ENCODE measurements at regions not wholly inside any gene's neighbourhood (a gene's known extent, or its start where the extent isn't known, plus 50 kb on each side); places are given as distances from the start of the nearest gene placed in this dataset.
A peak's percentile ranks its signal among the peaks of the same experiment; 100 is the strongest.

DNA sequence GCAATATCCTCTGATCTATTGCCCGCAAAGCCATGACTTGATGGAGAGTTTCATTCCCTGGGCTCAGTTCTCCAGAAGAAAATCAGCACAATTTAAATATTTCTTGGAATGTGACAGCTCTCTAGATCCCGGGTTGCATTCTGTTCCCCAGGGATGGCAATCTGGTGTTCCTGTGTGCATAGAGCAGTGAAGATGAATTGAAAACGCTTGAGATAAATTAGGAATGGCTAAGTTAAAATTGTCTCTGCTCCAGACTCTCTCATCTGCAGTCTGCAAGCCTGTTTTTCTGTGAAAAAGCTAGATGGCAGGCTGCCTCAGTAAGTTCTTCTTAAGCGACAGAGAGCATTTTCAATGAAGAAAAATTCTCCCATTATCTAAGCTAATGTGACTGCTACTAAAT, 582.5 kb upstream of the MGAT4C start:
- TF ChIP-seq CTCF (IDR thresholded peaks at IDR 0.05; ENCODE audit: poor library complexity, severe bottlenecking), result peak; percentile 64
- no peak for TF ChIP-seq MXI1 (conservative IDR thresholded peaks at IDR 0.05; ENCODE audit: poor library complexity, severe bottlenecking)
- TF ChIP-seq POLR2AphosphoS5 (IDR thresholded peaks at IDR 0.05), result peak; percentile 27
- TF ChIP-seq EZH2 (IDR thresholded peaks at IDR 0.05; ENCODE audit: borderline replicate concordance, insufficient read depth, low read length, poor library complexity, severe bottlenecking), result no peak
- TF ChIP-seq, protein P1, sequence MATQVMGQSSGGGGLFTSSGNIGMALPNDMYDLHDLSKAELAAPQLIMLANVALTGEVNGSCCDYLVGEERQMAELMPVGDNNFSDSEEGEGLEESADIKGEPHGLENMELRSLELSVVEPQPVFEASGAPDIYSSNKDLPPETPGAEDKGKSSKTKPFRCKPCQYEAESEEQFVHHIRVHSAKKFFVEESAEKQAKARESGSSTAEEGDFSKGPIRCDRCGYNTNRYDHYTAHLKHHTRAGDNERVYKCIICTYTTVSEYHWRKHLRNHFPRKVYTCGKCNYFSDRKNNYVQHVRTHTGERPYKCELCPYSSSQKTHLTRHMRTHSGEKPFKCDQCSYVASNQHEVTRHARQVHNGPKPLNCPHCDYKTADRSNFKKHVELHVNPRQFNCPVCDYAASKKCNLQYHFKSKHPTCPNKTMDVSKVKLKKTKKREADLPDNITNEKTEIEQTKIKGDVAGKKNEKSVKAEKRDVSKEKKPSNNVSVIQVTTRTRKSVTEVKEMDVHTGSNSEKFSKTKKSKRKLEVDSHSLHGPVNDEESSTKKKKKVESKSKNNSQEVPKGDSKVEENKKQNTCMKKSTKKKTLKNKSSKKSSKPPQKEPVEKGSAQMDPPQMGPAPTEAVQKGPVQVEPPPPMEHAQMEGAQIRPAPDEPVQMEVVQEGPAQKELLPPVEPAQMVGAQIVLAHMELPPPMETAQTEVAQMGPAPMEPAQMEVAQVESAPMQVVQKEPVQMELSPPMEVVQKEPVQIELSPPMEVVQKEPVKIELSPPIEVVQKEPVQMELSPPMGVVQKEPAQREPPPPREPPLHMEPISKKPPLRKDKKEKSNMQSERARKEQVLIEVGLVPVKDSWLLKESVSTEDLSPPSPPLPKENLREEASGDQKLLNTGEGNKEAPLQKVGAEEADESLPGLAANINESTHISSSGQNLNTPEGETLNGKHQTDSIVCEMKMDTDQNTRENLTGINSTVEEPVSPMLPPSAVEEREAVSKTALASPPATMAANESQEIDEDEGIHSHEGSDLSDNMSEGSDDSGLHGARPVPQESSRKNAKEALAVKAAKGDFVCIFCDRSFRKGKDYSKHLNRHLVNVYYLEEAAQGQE (IDR thresholded peaks at IDR 0.05; ENCODE audit: borderline replicate concordance), result peak; percentile 94

Measured in neural cell (in vitro differentiated cells).